GM12891 (cell line): ENCODE measurements at regions not wholly inside any gene's neighbourhood (a gene's known extent, or its start where the extent isn't known, plus 50 kb on each side); places are given as distances from the start of the nearest gene placed in this dataset.

Source experiments
- POLR2A ChIP-seq: IDR thresholded peaks from 2 replicates; pipeline ENCODE4 v1.6.1; 2011; ENCODE audit warnings: low read depth, low read length, control low read depth
- POLR2AphosphoS5 ChIP-seq: IDR thresholded peaks from 2 replicates; pipeline ENCODE4 v1.6.1; 2011; ENCODE audit warnings: low read depth, low read length, control low read depth

DNA sequence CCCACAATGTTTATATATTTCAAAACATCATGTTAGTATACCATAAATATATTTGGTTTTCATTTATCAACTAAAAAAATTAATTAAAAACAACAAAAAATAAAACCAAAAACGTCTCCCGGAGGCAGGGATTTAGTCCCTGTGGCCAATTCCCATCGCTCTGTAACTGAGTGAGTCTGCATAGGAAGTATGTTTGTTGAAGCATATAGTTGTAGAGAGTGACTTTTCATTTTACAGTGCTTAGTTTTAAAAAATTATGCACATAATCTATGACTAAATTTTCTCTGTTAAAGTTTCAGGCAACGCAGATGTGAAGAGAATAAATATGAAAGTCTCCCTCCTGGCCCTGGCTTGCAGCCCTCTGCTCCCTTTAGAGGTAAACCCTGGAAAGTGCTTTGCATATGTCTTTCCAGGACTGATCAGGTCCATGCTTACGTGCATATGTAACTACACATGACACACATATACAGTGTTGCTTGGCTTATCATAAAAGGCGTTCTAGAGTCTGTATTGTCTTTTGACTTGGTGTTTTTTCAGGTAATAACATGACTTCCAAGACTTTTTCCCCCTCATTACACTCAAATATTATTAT lies 63.4 kb upstream of the SORBS2 start:
- TF ChIP-seq POLR2A (no peak), POLR2AphosphoS5 (no peak)
